ENCODE measurements at regions not wholly inside any gene's neighbourhood (a gene's known extent, or its start where the extent isn't known, plus 50 kb on each side); places are given as distances from the start of the nearest gene placed in this dataset.

DNA sequence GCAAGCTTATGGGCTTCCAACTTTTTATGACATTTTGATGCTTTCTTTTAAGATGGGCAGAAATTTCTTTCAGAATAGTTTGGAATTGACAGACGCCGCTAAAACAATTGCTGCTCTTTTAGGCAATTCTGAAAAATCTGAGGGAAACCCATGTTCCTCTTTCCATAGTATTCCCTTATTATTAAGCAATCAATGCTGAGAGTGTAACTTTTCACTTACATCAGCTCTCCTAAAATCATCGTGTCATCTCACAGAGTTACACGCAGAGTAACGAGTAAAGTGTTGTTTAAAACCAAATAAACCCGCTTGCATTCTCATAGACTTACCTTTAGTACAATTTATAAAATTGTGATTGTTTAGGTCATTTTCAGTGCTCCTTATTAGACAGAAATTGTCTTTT is 150.6 kb downstream of the MAF start:
- TF ChIP-seq, protein P1, sequence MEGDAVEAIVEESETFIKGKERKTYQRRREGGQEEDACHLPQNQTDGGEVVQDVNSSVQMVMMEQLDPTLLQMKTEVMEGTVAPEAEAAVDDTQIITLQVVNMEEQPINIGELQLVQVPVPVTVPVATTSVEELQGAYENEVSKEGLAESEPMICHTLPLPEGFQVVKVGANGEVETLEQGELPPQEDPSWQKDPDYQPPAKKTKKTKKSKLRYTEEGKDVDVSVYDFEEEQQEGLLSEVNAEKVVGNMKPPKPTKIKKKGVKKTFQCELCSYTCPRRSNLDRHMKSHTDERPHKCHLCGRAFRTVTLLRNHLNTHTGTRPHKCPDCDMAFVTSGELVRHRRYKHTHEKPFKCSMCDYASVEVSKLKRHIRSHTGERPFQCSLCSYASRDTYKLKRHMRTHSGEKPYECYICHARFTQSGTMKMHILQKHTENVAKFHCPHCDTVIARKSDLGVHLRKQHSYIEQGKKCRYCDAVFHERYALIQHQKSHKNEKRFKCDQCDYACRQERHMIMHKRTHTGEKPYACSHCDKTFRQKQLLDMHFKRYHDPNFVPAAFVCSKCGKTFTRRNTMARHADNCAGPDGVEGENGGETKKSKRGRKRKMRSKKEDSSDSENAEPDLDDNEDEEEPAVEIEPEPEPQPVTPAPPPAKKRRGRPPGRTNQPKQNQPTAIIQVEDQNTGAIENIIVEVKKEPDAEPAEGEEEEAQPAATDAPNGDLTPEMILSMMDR (IDR thresholded peaks at IDR 0.05; ENCODE audit: low read length): no peak
- no peak for TF ChIP-seq EZH2 (IDR thresholded peaks at IDR 0.05; ENCODE audit: borderline replicate concordance, low read length)
